ENCODE measurements at regions not wholly inside any gene's neighbourhood (a gene's known extent, or its start where the extent isn't known, plus 50 kb on each side); places are given as distances from the start of the nearest gene placed in this dataset.

- no peak for TF ChIP-seq CTCF (IDR thresholded peaks at IDR 0.05; ENCODE audit: insufficient read depth, low read length)
- TF ChIP-seq POLR2AphosphoS5 (IDR thresholded peaks at IDR 0.05; ENCODE audit: low read depth) = no peak
- TF ChIP-seq REST (IDR thresholded peaks at IDR 0.05; ENCODE audit: insufficient replicate concordance, low read depth) = no peak
- no peak for TF ChIP-seq SPI1 (IDR thresholded peaks at IDR 0.05; ENCODE audit: borderline replicate concordance, low read depth)
- no peak for TF ChIP-seq GABPA (IDR thresholded peaks at IDR 0.05; ENCODE audit: low read depth)
These were observed 353.3 kb upstream of the CNR1 start for GRCh38 chr6:88519301-88520016.
